ENCODE measurements at regions not wholly inside any gene's neighbourhood (a gene's known extent, or its start where the extent isn't known, plus 50 kb on each side); places are given as distances from the start of the nearest gene placed in this dataset.

DNA sequence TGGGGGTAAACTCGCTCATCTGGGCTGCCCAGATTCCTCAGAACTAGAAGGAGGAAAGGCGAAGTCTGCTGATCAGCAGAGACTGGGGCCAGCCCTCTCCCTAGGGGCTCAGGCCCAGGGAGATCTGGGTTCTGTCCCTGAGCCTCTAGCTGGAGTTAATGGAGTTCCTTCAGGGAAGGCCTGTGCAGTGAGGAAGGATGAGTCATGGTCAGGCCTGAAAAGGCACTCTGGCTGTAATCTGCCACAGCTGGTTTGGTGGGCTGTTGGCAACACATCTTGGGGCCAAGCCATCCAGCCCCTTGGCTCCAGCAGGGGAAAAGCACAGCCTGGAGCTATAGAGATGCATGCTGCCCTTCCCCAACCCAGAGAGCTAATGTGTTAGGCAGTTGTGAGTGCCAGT lies 459.6 kb downstream of the PRELID2 start:
- Mint-ChIP-seq H3K9me3 (peaks cover 17% of the 10 kb centered on the region), H3K27me3 (no peaks in the 10 kb centered on the region), H3K36me3 (ENCODE audit: low read depth) (no peaks in the 10 kb centered on the region), H3K27ac (no peak overlapping the region), H3K4me3 (no peak overlapping the region), H3K4me1 (no peaks in the 10 kb centered on the region)
- ChIA-PET CTCF (no interaction called here), POLR2A (no interaction called here)
- no peak for DNase-seq

GRCh38 chr5:145365464-145365863 lies 469.7 kb downstream of the PRELID2 start:
- ChIA-PET POLR2A (no interaction called here), CTCF (no interaction called here)
- H3K36me3 Mint-ChIP-seq (ENCODE audit: low read depth) = no peaks in the 10 kb centered on the region
- H3K27ac Mint-ChIP-seq = no peak overlapping the region
- H3K4me3 Mint-ChIP-seq = no peak overlapping the region
- DNase-seq = no peak
- no peaks in the 10 kb centered on the region for H3K27me3 Mint-ChIP-seq
- H3K9me3 Mint-ChIP-seq = peaks cover 3% of the 10 kb centered on the region
- H3K4me1 Mint-ChIP-seq = no peaks in the 10 kb centered on the region

DNA sequence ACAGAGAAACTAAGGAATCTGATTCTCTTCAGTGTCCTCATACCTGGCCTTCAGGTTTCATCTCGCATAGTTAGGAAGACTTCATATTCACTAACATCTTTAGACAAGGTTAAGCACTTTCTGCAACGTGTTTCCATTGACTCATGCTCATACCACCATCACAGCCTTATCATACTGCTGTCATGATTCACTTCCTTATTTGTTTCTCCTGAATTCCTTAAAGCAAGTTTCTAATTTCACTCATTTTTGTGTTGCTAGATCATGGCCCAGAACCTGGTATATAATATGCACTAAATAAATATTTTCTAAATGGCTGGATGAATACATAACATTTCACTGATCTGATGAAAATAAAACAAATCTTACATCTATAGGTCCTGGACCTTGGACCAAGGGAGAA lies 472.9 kb downstream of the PRELID2 start:
- H3K4me3 Mint-ChIP-seq = no peak overlapping the region
- ChIA-PET CTCF (no interaction called here), POLR2A (no interaction called here)
- H3K4me1 Mint-ChIP-seq = no peaks in the 10 kb centered on the region
- no peak for DNase-seq
- no peak overlapping the region for H3K27ac Mint-ChIP-seq
- H3K9me3 Mint-ChIP-seq = no peaks in the 10 kb centered on the region
- H3K36me3 Mint-ChIP-seq (ENCODE audit: low read depth) = no peaks in the 10 kb centered on the region
- H3K27me3 Mint-ChIP-seq = no peaks in the 10 kb centered on the region

DNA sequence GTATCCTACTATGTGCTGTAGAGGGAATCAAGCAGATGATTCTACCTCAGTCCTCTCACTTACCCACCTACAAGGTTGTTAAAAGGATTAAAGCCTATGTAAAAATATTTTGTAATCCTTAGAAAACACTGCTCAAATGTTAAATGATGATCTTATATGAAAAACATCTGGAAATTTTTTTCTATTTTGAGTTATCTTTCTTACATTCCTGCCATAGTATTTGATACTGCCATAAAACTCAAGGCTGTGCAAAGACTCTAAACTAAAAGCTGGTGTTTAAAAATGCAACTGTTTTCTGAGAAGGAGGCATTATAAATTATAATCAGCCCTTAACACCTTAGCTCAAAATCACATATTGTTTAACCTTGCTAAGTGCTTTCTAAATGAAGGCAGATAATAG lies 474.2 kb downstream of the PRELID2 start:
- no peak for DNase-seq
- ChIA-PET POLR2A (no interaction called here), CTCF (no interaction called here)
- Mint-ChIP-seq H3K27ac (no peak overlapping the region), H3K4me3 (no peak overlapping the region), H3K27me3 (no peaks in the 10 kb centered on the region), H3K36me3 (ENCODE audit: low read depth) (no peaks in the 10 kb centered on the region), H3K4me1 (no peaks in the 10 kb centered on the region), H3K9me3 (no peaks in the 10 kb centered on the region)

GRCh38 chr5:145350513-145350912 lies 484.6 kb downstream of the PRELID2 start:
- H3K9me3 Mint-ChIP-seq = peaks cover 4% of the 10 kb centered on the region
- CTCF ChIA-PET = interaction anchor here (0.6 kb wide), 1 partner anchor 13 kb away, joined by 3 read pairs; no protein-coding TSS in a partner anchor
- no peaks in the 10 kb centered on the region for H3K36me3 Mint-ChIP-seq (ENCODE audit: low read depth)
- H3K4me1 Mint-ChIP-seq = no peaks in the 10 kb centered on the region
- H3K27me3 Mint-ChIP-seq = no peaks in the 10 kb centered on the region
- POLR2A ChIA-PET = no interaction called here
- no peak overlapping the region for H3K4me3 Mint-ChIP-seq
- DNase-seq = no peak
- H3K27ac Mint-ChIP-seq = no peak overlapping the region

DNA sequence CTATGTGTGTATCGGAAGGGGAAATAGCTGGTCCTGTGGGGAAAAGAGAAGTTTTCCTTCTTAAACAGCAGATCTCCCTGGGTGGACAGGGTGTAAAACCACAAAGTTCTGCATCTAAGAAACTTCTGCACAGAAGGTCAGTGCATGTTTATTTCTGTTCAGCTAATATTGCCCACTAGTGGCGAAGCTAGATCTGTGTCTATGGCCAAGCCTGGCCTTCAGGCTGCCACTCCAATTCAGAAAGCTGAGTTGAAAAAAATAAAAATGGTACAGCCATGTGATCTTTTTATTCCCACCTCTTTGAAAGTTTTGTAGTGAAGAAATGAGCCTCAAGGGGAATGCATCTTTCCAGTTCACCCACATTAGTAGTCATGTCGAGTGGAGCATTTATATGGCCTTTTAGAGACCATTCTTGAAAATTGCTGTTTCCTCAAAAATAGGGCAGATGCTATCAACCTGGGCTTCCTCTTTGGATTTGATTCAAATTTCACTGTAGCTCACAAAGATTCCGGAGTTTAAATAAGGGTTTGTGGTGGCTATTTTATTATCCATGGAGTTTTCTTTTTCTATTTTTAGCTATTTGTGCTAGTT lies 488.0 kb downstream of the PRELID2 start:
- Mint-ChIP-seq H3K4me1 (no peaks in the 10 kb centered on the region), H3K4me3 (no peak overlapping the region), H3K9me3 (no peaks in the 10 kb centered on the region), H3K27me3 (no peaks in the 10 kb centered on the region), H3K27ac (no peak overlapping the region), H3K36me3 (ENCODE audit: low read depth) (no peaks in the 10 kb centered on the region)
- ChIA-PET CTCF (no interaction called here), POLR2A (no interaction called here)
- no peak for DNase-seq

GRCh38 chr5:145345511-145346287 lies 489.4 kb downstream of the PRELID2 start:
- CTCF ChIA-PET = interaction anchor here (1.0 kb wide), 1 partner anchor 12 kb away, joined by 3 read pairs; no protein-coding TSS in a partner anchor

GRCh38 chr5:145341842-145342241 lies 493.3 kb downstream of the PRELID2 start:
- ChIA-PET POLR2A (no interaction called here), CTCF (no interaction called here)
- H3K4me3 Mint-ChIP-seq = no peak overlapping the region
- H3K9me3 Mint-ChIP-seq = peaks cover 9% of the 10 kb centered on the region
- no peaks in the 10 kb centered on the region for H3K27me3 Mint-ChIP-seq
- DNase-seq = no peak
- H3K36me3 Mint-ChIP-seq (ENCODE audit: low read depth) = no peaks in the 10 kb centered on the region
- no peaks in the 10 kb centered on the region for H3K4me1 Mint-ChIP-seq
- H3K27ac Mint-ChIP-seq = no peak overlapping the region

More at GRCh38 chr5:145345511-145346287, 489.4 kb downstream of the PRELID2 start:
- Mint-ChIP-seq H3K4me3 (no peak overlapping the region), H3K27ac (no peak overlapping the region), H3K36me3 (ENCODE audit: low read depth) (no peaks in the 10 kb centered on the region), H3K4me1 (no peaks in the 10 kb centered on the region), H3K27me3 (no peaks in the 10 kb centered on the region), H3K9me3 (no peaks in the 10 kb centered on the region)
- no peak for DNase-seq
- POLR2A ChIA-PET = no interaction called here

DNA sequence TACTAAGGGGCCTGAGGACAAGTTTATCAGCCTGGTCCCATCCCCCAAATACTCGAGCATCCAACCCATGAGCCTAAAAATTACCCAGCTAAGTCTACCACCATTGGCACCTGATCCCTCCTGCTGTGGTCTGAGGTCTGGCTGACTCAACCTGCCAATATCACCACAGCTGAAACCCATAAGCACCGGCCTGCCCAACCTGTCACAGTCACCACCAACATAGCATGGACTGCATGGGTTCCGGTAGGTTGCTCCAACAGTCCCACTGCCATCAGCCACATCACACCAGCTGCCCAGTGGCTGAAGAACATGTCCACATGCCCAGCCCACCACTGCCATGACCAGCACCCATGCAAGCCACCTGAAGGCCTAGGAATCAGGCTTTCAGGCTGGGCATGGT lies 495.0 kb downstream of the PRELID2 start:
- H3K27ac Mint-ChIP-seq = no peak overlapping the region
- no peak for DNase-seq
- no peaks in the 10 kb centered on the region for H3K4me1 Mint-ChIP-seq
- ChIA-PET CTCF (no interaction called here), POLR2A (no interaction called here)
- H3K27me3 Mint-ChIP-seq = no peaks in the 10 kb centered on the region
- no peak overlapping the region for H3K4me3 Mint-ChIP-seq
- no peaks in the 10 kb centered on the region for H3K36me3 Mint-ChIP-seq (ENCODE audit: low read depth)
- H3K9me3 Mint-ChIP-seq = peaks cover 9% of the 10 kb centered on the region

DNA sequence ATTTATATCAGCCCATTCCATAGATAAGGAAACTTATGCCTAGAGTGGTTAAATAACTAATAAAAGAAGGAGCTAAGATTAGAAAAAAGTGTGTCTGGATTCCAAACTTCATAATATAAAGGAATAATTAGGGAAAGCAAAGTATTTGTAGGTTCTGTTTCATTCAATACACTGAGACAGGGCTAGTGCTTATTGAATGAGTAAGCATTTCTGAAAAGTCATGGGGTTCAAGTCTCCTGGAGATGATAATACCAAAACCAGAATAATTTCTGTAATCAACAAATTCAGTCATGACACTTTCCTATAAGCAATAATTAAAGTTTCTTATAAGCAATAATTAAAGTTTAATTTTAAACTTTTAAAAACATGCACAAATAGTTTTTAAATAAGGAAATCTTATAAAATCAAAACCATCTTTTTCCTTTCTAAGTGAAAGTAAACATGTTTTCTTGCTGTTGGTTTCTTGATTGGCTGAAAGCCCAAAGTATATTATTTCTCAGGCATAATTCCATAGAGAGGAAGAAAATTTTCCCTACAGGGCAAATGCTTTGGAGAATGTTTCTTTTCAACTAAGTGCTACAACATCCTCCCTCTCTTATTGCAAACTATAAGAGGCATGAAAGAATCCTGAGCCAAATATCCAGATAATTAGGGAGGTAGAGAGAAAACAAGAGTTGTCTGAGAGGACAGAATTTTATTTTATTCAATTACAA lies 510.2 kb downstream of the PRELID2 start:
- ChIA-PET POLR2A (no interaction called here), CTCF (no interaction called here)
- peaks cover 4% of the 10 kb centered on the region for H3K9me3 Mint-ChIP-seq
- H3K4me3 Mint-ChIP-seq = no peak overlapping the region
- no peaks in the 10 kb centered on the region for H3K27me3 Mint-ChIP-seq
- H3K4me1 Mint-ChIP-seq = no peaks in the 10 kb centered on the region
- DNase-seq = no peak
- H3K27ac Mint-ChIP-seq = no peak overlapping the region
- H3K36me3 Mint-ChIP-seq (ENCODE audit: low read depth) = no peaks in the 10 kb centered on the region

DNA sequence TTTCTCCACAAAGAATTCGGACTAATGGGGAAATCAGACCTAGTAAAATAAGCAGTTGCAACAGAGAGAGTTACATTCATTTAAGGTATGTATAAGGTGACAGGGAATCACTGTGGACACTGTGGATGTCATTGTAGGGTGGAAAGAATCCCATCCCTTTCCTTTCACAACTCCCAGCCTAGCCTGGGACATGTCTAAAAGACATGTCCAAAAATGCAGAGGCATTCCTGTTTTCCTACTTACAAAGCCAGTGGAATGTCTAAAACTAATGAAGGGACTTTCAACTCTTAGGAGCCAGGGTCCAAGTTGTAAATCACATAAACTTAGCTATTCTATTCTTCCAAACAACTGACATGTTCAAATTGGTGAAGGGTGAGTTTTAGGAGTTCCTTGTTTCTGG lies 511.0 kb downstream of the PRELID2 start:
- no peaks in the 10 kb centered on the region for H3K4me1 Mint-ChIP-seq
- no peak overlapping the region for H3K4me3 Mint-ChIP-seq
- no peak for DNase-seq
- CTCF ChIA-PET = no interaction called here
- POLR2A ChIA-PET = no interaction called here
- H3K27me3 Mint-ChIP-seq = no peaks in the 10 kb centered on the region
- peaks cover 3% of the 10 kb centered on the region for H3K9me3 Mint-ChIP-seq
- H3K27ac Mint-ChIP-seq = no peak overlapping the region
- H3K36me3 Mint-ChIP-seq (ENCODE audit: low read depth) = no peaks in the 10 kb centered on the region

GRCh38 chr5:145316282-145316681 lies 518.9 kb downstream of the PRELID2 start:
- CTCF ChIA-PET = no interaction called here
- H3K9me3 Mint-ChIP-seq = peaks cover 5% of the 10 kb centered on the region
- POLR2A ChIA-PET = no interaction called here
- DNase-seq = no peak
- H3K4me1 Mint-ChIP-seq = no peaks in the 10 kb centered on the region
- H3K27ac Mint-ChIP-seq = no peak overlapping the region
- H3K27me3 Mint-ChIP-seq = no peaks in the 10 kb centered on the region
- H3K36me3 Mint-ChIP-seq (ENCODE audit: low read depth) = no peaks in the 10 kb centered on the region
- no peak overlapping the region for H3K4me3 Mint-ChIP-seq

DNA sequence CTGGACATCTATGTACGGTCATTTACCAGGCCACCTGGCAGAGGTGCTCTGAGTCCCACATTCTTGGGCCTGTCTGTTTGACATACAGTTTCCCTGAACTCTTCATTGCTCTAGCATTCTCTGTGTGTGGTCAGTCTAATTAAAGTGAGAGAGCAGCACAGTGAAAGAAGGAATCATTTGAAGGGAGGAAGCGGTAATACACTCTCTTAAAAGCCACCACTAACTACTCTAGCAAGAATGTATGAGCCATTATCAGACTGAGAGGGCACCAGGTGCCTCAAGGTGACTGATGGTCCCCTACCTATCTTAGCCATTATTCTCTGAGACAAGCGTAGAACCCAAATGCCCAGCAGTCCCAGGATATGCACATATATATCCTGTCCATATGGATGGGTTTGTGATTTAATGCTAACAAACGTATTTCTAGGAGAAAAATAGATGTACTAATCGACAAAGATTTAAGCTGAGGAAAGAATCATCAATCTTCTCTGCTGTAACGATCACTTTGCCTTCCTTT lies 527.2 kb downstream of the PRELID2 start:
- DNase-seq = no peak
- peaks cover 2% of the 10 kb centered on the region for H3K9me3 Mint-ChIP-seq
- ChIA-PET CTCF (no interaction called here), POLR2A (no interaction called here)
- no peak overlapping the region for H3K27ac Mint-ChIP-seq
- no peaks in the 10 kb centered on the region for H3K36me3 Mint-ChIP-seq (ENCODE audit: low read depth)
- no peak overlapping the region for H3K4me3 Mint-ChIP-seq
- H3K4me1 Mint-ChIP-seq = no peaks in the 10 kb centered on the region
- no peaks in the 10 kb centered on the region for H3K27me3 Mint-ChIP-seq
